Pancreas (tissue), 10 donors: ENCODE measurements at regions not wholly inside any gene's neighbourhood (a gene's known extent, or its start where the extent isn't known, plus 50 kb on each side); places are given as distances from the start of the nearest gene placed in this dataset.

Source experiments
- ATAC-seq, 4 donors: fragments of 200-7000 bp; cut with Tn5 transposase; one replicate each; pipeline versions ENCODE4 v1.8.0 to v1.9.1; 2020; ENCODE audit warnings: mild to moderate bottlenecking in 4 of 4, moderate library complexity in 4 of 4
- DNase-seq, 6 donors: peaks; one replicate each; pipeline ENCODE4 v3.0.0-alpha.2; 2020
- FAIRE-seq: peaks from 2 replicates; lab custom pipeline; 2012; peaks lifted over from hg19 to GRCh38; lab: Jason Lieb, UNC
- H3K27ac ChIP-seq, 4 donors: fragments of 200-600 bp; sonication (generic); 1 replicate in 3 of 4; 2 replicates in 1 of 4; pipeline versions ENCODE4 v1.5.0 to v1.8.0; 2020
- H3K27me3 ChIP-seq, 4 donors: fragments of 200-600 bp; one replicate each; pipeline ENCODE4 v1.8.0; 2021
- H3K36me3 ChIP-seq, 3 donors: fragments of 200-600 bp; sonication (generic) in 1 of 3; one replicate each; pipeline versions ENCODE4 v1.5.0 to v1.8.0; 2020 to 2021
- H3K4me1 ChIP-seq, 3 donors: fragments of 200-600 bp; one replicate each; pipeline ENCODE4 v1.8.0; 2021
- H3K4me3 ChIP-seq, 4 donors: fragments of 200-600 bp; sonication (generic) in 2 of 4; one replicate each; pipeline versions ENCODE4 v1.5.0 to v1.8.0; 2020 to 2021
- H3K9me3 ChIP-seq, 4 donors: fragments of 200-600 bp; one replicate each; pipeline ENCODE4 v1.8.0; 2021
- WGBS, 2 donors: extraction: QIAGEN DNeasy Blood & Tissue Kit; methylation state at CpG; one replicate each; pipeline ENCODE4 v1.1.7; 2013; 5-methylcytosine and 5-hydroxymethylcytosine counted together
- intact Hi-C, 3 donors: fragments of 100-400 bp; cut with DNase I; formaldehyde crosslinking; loops; one replicate each; pipeline versions ENCODE4 v1.11.1 to v1.14.2; 2022
- TF ChIP-seq, protein P1 (sequence below), 4 donors: fragments of 200-600 bp; sonication (generic) in 3 of 4; IDR thresholded peaks; one replicate each; pipeline versions ENCODE4 v1.5.0 to v1.8.0; 2021; ENCODE audit warnings: antibody characterized with exemption in 4 of 4
- donor health status: healthy with polysubstance abuse.
- donor health status: DM: no; HTN: no; CAD: no; lungs with moderate emphysema.
- donor health status: DM: no; HTN: no; CAD: no.
- donor health status: control.
- donor health status: control.
- donor health status: Bipolar disorder and iron deficiency.
- donor health status: DM: yes; HTN: yes; CAD: no.
- donor health status: DM: no; HTN: no; CAD: no.
- donor health status: DM: no; HTN: no; CAD: no.
- donor health status: DM: yes; HTN: yes; CAD: no.

DNA sequence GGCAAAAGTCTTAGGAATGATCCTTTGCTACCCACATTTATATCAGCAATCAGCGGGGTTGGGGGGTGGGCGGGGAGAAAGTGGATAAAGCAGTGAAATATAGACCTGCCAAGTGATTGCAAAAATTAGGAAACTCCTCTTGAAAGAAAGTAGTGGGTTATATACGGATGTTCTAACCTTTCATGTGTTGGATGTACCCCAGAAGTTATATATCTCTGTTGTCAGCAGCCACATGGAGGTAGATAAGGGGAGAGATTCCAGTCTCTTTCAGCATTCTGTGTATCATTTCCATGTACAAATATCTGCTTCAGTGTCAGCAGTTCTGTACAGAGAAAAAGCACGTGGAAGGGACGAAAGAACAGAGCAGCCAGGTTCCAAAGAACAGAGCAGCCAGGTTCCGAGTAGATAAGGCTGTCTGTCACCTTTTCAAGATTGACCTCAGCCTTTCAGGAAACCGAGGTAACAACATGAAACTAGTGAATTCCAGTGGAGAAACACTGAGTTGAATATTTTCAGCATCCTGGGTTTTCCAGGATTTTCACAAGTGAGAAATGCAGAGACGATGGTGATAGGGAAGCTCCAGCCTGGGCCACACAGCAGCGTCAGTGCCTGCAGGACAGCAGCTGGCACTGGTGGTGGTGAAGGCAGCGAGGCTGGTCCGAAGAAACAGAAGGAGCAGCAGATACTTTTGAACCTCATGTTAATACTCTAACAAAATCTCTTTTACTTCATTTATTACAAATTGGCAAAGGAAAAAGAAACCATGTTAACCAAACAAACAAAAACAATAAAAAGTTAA, 212.3 kb downstream of the C7orf25 start:
- peaks cover 0 to 23% (median 18%) of the 10 kb centered on the region in 3 donors for H3K4me1 ChIP-seq
- H3K9me3 ChIP-seq: no peaks in the 10 kb centered on the region
- no peaks in the 10 kb centered on the region for H3K27me3 ChIP-seq
- ATAC-seq (peak in 3 of 4 donors; percentile 58 to 61 (median 61)), FAIRE-seq (no peak), DNase-seq (no peak)
- H3K4me3 ChIP-seq: no peak overlapping the region
- TF ChIP-seq, protein P1, sequence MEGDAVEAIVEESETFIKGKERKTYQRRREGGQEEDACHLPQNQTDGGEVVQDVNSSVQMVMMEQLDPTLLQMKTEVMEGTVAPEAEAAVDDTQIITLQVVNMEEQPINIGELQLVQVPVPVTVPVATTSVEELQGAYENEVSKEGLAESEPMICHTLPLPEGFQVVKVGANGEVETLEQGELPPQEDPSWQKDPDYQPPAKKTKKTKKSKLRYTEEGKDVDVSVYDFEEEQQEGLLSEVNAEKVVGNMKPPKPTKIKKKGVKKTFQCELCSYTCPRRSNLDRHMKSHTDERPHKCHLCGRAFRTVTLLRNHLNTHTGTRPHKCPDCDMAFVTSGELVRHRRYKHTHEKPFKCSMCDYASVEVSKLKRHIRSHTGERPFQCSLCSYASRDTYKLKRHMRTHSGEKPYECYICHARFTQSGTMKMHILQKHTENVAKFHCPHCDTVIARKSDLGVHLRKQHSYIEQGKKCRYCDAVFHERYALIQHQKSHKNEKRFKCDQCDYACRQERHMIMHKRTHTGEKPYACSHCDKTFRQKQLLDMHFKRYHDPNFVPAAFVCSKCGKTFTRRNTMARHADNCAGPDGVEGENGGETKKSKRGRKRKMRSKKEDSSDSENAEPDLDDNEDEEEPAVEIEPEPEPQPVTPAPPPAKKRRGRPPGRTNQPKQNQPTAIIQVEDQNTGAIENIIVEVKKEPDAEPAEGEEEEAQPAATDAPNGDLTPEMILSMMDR (IDR thresholded peaks at IDR 0.05): no peak
- 28 to 33% methylated on average over 11 of the region's 11 CpGs for WGBS, 2 donors
- intact Hi-C loops: no loop called here
- peak overlapping the region in 1 of 4 donors; percentile 1 for H3K27ac ChIP-seq
- H3K36me3 ChIP-seq: no peaks in the 10 kb centered on the region

DNA sequence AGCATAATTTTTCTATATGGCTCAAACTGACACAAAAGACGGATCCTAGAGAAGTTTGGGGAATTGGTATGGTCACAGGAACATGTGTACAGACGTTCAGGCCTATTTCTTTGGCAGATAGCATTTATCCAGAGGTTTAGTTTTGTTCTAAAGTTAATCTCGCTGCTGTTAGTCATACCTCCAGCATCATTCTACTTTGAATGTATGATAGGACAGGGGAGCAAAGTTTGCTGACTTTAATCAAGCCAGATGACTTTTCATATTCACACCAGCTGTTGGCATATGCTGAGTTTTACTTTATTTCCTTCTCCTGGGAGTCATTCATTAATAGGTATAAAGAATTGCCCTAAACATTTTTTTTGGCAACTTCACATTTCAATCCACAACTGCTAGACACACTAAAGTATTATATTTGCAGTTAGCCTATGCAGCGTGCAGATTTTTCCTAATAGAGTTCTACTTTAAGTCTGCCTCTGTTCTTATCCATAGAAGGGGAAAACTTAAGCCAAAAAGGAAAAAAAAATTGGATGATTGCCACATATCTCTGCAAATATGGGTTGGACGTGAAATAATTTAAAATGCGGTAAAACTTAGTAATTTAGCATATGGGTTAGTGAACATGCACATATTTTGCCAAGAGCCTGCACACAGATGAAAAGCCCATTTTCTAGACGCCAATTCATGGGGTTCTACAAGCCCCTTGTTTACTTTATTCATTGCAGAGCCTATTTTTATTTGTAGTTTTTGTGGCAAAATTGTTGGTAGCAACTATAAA, 213.1 kb downstream of the C7orf25 start:
- Histone ChIP-seq H3K27me3 (no peaks in the 10 kb centered on the region), H3K36me3 (no peaks in the 10 kb centered on the region), H3K4me1 (peaks cover 0 to 26% (median 18%) of the 10 kb centered on the region in 3 donors), H3K4me3 (no peak overlapping the region), H3K9me3 (no peaks in the 10 kb centered on the region), H3K27ac (no peak overlapping the region)
- WGBS, 2 donors: 57 to 63% methylated on average over 7 of the region's 7 CpGs
- ATAC-seq (no peak), DNase-seq (no peak), FAIRE-seq (no peak)
- TF ChIP-seq, protein P1 (IDR thresholded peaks at IDR 0.05): no peak
- intact Hi-C loops: no loop called here

DNA sequence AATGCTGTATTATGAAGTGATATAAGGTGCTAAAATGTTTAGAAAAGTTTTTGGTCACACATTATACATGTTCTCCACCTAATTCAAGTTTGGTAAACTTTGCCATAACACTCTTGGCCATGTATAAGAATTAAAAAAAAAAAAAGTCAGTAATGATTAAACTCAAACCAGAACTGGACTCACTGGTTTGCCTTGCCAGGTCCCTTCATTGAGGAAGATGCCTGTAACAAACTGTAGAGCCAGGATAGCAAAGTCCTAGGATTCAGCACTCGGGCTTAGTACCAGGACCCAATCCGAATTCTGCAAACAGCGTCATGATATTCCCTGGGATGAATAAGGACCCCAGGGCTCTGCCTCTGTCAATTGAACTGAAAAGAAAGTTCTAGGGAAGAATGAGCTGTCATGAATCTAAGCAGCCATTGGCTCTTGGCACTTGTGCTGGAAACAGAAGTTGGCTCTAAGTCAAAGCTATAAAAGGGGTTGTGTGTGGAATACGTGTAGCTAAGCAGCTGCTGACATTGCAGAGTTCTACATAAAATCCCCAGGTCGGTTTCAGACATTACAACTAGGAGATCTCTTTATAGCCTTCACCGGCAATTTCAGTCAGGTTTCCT, 216.9 kb downstream of the C7orf25 start:
- 43 to 46% methylated on average over 6 of the region's 6 CpGs for WGBS, 2 donors
- intact Hi-C loops: no loop called here
- TF ChIP-seq, protein P1 (IDR thresholded peaks at IDR 0.05): no peak
- Histone ChIP-seq H3K4me3 (no peak overlapping the region), H3K27me3 (no peaks in the 10 kb centered on the region), H3K9me3 (no peaks in the 10 kb centered on the region), H3K4me1 (peaks cover 0 to 17% (median 14%) of the 10 kb centered on the region in 3 donors), H3K27ac (no peak overlapping the region), H3K36me3 (no peaks in the 10 kb centered on the region)
- DNase-seq (peak in 1 of 6 donors; percentile 22), FAIRE-seq (no peak), ATAC-seq (peak; percentile 50 to 72 (median 68))

DNA sequence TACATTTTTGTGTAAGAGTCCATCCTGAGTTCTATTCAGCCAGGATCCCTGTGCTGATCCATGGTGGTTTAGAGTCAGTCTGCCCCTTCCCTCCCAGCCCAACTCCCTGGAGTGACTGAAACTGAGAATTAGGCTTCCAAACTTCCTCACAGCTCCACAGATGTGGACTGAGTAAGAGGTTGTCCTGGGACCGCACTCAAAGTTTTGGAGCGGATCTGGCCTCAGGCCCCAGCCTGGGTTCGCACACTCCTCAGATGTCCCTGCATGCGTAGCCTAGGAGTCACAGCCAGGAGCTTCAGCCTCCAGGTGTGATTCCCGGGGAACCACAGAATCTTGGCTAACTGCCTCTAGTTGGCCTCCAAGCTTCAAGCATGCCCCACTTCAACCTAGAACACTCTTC, 218.1 kb downstream of the C7orf25 start:
- Histone ChIP-seq H3K4me1 (peaks cover 0 to 9% (median 4%) of the 10 kb centered on the region in 3 donors), H3K36me3 (no peaks in the 10 kb centered on the region), H3K4me3 (no peak overlapping the region), H3K9me3 (no peaks in the 10 kb centered on the region), H3K27ac (no peak overlapping the region), H3K27me3 (no peaks in the 10 kb centered on the region)
- intact Hi-C loops: no loop called here
- no peak for DNase-seq
- no peak for FAIRE-seq
- ATAC-seq: no peak
- WGBS, 2 donors: 86% methylated on average over 5 of the region's 5 CpGs
- TF ChIP-seq, protein P1 (IDR thresholded peaks at IDR 0.05): no peak
